Prostate gland (tissue), 2 donors: ENCODE measurements at regions not wholly inside any gene's neighbourhood (a gene's known extent, or its start where the extent isn't known, plus 50 kb on each side); places are given as distances from the start of the nearest gene placed in this dataset.

Experiments
- DNase-seq: peaks from one replicate; pipeline ENCODE4 v3.0.0-alpha.2; 2019; ENCODE audit warnings: low spot score
- H3K27ac ChIP-seq, 2 donors: fragments of 200-600 bp; sonication (generic); 2 replicates each; pipeline ENCODE4 v1.5.1; 2017 to 2019
- H3K27me3 ChIP-seq: fragments of 200-600 bp; sonication (generic); replicated peaks from 2 replicates; pipeline ENCODE4 v1.5.1; 2019; ENCODE audit not compliant: insufficient read depth
- H3K36me3 ChIP-seq, 2 donors: fragments of 200-600 bp; sonication (generic); 1 replicate in 1 of 2; 2 replicates in 1 of 2; pipeline versions ENCODE4 v1.5.1 to v1.8.1; 2017 to 2019
- H3K4me1 ChIP-seq: fragments of 200-600 bp; sonication (generic); replicated peaks from 2 replicates; pipeline ENCODE4 v1.5.1; 2019
- H3K4me3 ChIP-seq, 2 donors: fragments of 200-600 bp; sonication (generic); 2 replicates each; pipeline ENCODE4 v1.5.1; 2017 to 2019
- H3K9me3 ChIP-seq: fragments of 200-600 bp; sonication (generic); 2 replicates; pipeline ENCODE4 v1.5.1; 2017
- POLR2A ChIP-seq: fragments of 450-650 bp; IDR thresholded peaks from one replicate; pipeline ENCODE4 v1.6.1; 2016; ENCODE audit warnings: antibody characterized with exemption, mild to moderate bottlenecking
- POLR2AphosphoS5 ChIP-seq: sonication (generic); formaldehyde crosslinking; IDR thresholded peaks from one replicate; pipeline ENCODE4 v1.6.1; 2017; ENCODE audit warnings: antibody characterized with exemption
- WGBS: methylation state at CpG from one replicate; pipeline ENCODE4 v1.1.5; 2018; 5-methylcytosine and 5-hydroxymethylcytosine counted together
- intact Hi-C: fragments of 100-400 bp; cut with DNase I; formaldehyde crosslinking; loops from one replicate; pipeline ENCODE4 v1.14.2; 2022
- TF ChIP-seq, protein P1 (sequence below), 4 experiments: fragments of 200-600 bp in 2 of 4; fragments of 450-650 bp in 2 of 4; sonication (generic) in 2 of 4; IDR thresholded peaks; 1 replicate in 3 of 4; 2 replicates in 1 of 4; pipeline ENCODE4 v1.5.1; 2016 to 2019; ENCODE audit warnings: antibody characterized with exemption in 4 of 4, mild to moderate bottlenecking in 2 of 4, moderate library complexity in 2 of 4

GRCh38 chr18:57853133-57853532 lies 50.0 kb upstream of the ATP8B1 start:
- TF ChIP-seq, protein P1, sequence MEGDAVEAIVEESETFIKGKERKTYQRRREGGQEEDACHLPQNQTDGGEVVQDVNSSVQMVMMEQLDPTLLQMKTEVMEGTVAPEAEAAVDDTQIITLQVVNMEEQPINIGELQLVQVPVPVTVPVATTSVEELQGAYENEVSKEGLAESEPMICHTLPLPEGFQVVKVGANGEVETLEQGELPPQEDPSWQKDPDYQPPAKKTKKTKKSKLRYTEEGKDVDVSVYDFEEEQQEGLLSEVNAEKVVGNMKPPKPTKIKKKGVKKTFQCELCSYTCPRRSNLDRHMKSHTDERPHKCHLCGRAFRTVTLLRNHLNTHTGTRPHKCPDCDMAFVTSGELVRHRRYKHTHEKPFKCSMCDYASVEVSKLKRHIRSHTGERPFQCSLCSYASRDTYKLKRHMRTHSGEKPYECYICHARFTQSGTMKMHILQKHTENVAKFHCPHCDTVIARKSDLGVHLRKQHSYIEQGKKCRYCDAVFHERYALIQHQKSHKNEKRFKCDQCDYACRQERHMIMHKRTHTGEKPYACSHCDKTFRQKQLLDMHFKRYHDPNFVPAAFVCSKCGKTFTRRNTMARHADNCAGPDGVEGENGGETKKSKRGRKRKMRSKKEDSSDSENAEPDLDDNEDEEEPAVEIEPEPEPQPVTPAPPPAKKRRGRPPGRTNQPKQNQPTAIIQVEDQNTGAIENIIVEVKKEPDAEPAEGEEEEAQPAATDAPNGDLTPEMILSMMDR (IDR thresholded peaks at IDR 0.05), result no peak
- no peak for TF ChIP-seq POLR2AphosphoS5
- TF ChIP-seq POLR2A, result no peak
- Histone ChIP-seq H3K27me3 (no peaks in the 10 kb centered on the region), H3K4me3 (no peak overlapping the region), H3K9me3 (no peaks in the 10 kb centered on the region), H3K27ac (no peak overlapping the region), H3K4me1 (no peaks in the 10 kb centered on the region), H3K36me3 (no peaks in the 10 kb centered on the region)
- WGBS, result 76% methylated on average over 3 of the region's 3 CpGs
- DNase-seq, result no peak
- intact Hi-C loops, result no loop called here
